ENCODE measurements at regions not wholly inside any gene's neighbourhood (a gene's known extent, or its start where the extent isn't known, plus 50 kb on each side); places are given as distances from the start of the nearest gene placed in this dataset.

- TF ChIP-seq, protein P1, sequence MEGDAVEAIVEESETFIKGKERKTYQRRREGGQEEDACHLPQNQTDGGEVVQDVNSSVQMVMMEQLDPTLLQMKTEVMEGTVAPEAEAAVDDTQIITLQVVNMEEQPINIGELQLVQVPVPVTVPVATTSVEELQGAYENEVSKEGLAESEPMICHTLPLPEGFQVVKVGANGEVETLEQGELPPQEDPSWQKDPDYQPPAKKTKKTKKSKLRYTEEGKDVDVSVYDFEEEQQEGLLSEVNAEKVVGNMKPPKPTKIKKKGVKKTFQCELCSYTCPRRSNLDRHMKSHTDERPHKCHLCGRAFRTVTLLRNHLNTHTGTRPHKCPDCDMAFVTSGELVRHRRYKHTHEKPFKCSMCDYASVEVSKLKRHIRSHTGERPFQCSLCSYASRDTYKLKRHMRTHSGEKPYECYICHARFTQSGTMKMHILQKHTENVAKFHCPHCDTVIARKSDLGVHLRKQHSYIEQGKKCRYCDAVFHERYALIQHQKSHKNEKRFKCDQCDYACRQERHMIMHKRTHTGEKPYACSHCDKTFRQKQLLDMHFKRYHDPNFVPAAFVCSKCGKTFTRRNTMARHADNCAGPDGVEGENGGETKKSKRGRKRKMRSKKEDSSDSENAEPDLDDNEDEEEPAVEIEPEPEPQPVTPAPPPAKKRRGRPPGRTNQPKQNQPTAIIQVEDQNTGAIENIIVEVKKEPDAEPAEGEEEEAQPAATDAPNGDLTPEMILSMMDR (IDR thresholded peaks at IDR 0.05): no peak
- TF ChIP-seq POLR2A (IDR thresholded peaks at IDR 0.05): no peak
- Histone ChIP-seq H3K9me3 (no peaks in the 10 kb centered on the region), H3K4me1 (no peaks in the 10 kb centered on the region), H3K36me3 (no peaks in the 10 kb centered on the region), H3K4me3 (replicated peaks in 1 of 3) (no peak overlapping the region), H3K27me3 (no peaks in the 10 kb centered on the region), H3K27ac (no peak overlapping the region)
- no peak for DNase-seq
- intact Hi-C loops (cut with DNase I): no loop called here
- WGBS, 2 donors: 88 to 91% methylated on average over 3 of the region's 3 CpGs
Observed at GRCh38 chr9:88059469-88059868, 78.8 kb downstream of the SPATA31C2 start.

DNA sequence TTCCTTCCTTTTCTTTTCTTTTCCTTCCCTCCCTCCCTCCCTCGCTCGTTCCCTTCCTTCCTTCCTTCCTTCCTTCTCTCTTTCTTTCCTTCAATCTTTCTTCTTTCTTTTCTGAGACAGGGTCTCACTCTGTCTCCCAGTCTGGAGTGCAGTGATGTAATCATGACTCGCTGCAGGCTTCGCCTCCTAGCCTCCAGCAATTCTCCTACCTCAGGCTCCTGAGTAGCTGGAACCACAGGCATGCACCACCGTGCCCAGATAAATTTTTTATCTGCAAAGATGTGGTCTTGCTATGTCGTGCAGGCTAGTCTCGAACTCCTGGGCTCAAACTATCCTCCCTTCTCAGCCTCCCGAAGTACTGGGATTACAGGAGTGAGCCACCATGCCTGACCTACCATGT, 81.4 kb downstream of the SPATA31C2 start:
- H3K4me1 ChIP-seq: no peaks in the 10 kb centered on the region
- no peaks in the 10 kb centered on the region for H3K9me3 ChIP-seq
- no peak for DNase-seq
- 89 to 91% methylated on average over 8 of the region's 8 CpGs for WGBS, 2 donors
- H3K27me3 ChIP-seq: no peaks in the 10 kb centered on the region
- intact Hi-C loops (cut with DNase I): no loop called here
- H3K4me3 ChIP-seq (replicated peaks in 1 of 3): no peak overlapping the region
- no peaks in the 10 kb centered on the region for H3K36me3 ChIP-seq
- TF ChIP-seq, protein P1 (IDR thresholded peaks at IDR 0.05): no peak
- TF ChIP-seq POLR2A (IDR thresholded peaks at IDR 0.05): no peak
- no peak overlapping the region for H3K27ac ChIP-seq

DNA sequence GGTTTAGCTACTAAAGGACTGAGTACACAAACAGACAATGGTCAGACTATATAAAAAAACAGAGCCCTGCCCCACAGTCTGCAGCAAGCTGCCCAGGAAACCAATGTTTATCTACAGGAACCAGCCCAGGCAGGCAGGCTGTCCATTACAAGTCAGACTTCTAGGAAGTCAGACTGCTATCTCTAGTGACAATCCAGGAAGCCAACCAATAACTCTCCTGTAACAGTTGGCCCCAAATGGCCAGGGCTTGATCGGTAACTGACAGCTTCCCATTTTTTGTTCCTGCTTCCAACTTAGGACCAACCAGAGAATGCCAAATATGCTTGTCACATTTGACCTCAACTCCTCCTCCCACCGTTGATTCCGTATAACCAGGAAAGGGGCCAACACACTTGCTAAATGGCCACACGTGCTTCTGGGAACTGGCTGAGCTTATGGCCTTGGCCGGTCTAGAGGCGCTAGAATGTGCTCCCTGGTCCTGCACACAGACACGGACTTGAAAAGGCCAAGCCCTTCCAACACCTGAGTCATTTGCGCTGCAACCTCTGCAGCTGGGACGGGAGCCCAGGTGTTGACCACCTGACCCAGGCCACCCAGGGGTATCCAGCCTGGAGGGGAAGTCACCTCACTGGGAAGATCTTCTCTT, 79.6 kb upstream of the CDK20 start:
- H3K36me3 ChIP-seq: no peaks in the 10 kb centered on the region
- WGBS, 2 donors: 80 to 91% methylated on average over 7 to 9 of the region's 9 CpGs
- no peak for DNase-seq
- H3K4me1 ChIP-seq: no peaks in the 10 kb centered on the region
- H3K9me3 ChIP-seq: no peaks in the 10 kb centered on the region
- intact Hi-C loops (cut with DNase I): no loop called here
- H3K27ac ChIP-seq: no peak overlapping the region
- H3K4me3 ChIP-seq (replicated peaks in 1 of 3): no peak overlapping the region
- TF ChIP-seq, protein P1 (IDR thresholded peaks at IDR 0.05): no peak
- no peak for TF ChIP-seq POLR2A (IDR thresholded peaks at IDR 0.05)
- no peaks in the 10 kb centered on the region for H3K27me3 ChIP-seq

DNA sequence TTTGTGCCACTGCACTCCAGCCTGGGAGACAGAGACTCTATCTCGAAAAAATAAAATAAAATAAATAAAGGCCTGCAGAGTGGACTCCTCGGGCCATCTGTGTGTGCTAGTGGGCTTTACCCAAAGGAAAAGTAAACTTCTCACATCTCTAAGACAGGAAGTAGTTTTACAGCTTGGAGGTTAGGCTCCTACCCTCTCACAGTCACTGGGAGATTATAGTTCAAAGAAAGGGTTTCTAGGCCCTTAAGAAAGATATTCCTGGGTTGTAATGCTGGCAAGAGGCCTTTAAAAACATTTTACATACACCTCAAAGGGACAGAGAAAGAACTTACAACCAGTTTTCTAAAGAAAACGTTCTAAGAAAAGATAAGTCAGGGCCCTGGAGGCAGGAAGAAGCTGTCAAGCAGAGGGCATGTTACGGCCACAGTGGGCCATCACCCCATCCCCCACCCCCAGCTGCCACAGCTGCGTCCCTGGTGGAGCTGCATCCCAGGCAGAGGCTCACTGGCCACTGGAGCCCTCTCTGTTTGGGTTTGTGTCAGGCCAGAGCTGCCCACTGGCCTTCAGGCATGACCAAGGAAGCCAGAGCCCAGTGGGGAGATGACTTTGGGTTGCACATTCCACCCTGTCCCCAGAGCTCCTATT, 78.1 kb upstream of the CDK20 start:
- no peaks in the 10 kb centered on the region for H3K27me3 ChIP-seq
- no peak for TF ChIP-seq POLR2A (IDR thresholded peaks at IDR 0.05)
- TF ChIP-seq, protein P1 (IDR thresholded peaks at IDR 0.05): no peak
- no peak overlapping the region for H3K27ac ChIP-seq
- H3K4me3 ChIP-seq (replicated peaks in 1 of 3): no peak overlapping the region
- no peak for DNase-seq
- intact Hi-C loops (cut with DNase I): no loop called here
- no peaks in the 10 kb centered on the region for H3K36me3 ChIP-seq
- no peaks in the 10 kb centered on the region for H3K9me3 ChIP-seq
- WGBS, 2 donors: 60 to 62% methylated on average over 5 of the region's 5 CpGs
- H3K4me1 ChIP-seq: no peaks in the 10 kb centered on the region

DNA sequence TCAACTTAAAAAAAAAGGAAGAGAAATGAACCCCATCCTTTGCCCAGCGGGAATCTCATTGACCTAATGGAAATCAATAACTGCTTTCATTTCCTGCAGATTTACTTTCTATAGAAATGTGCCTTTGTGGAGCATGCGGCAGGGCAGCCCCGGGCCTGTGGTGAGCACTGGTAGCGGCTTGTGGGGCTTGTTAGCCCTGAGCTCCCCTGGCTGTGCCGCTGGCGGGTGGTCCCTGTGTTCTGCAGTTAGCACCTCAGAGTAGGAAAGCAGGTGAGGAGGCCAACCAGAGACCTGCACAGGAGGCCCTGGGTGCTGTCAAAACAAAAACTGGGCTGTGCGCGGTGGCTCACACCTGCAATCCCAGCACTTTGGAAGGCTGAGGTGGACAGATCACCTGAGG, 76.8 kb upstream of the CDK20 start:
- no peak overlapping the region for H3K4me3 ChIP-seq (replicated peaks in 1 of 3)
- no peak overlapping the region for H3K27ac ChIP-seq
- no peaks in the 10 kb centered on the region for H3K9me3 ChIP-seq
- no peaks in the 10 kb centered on the region for H3K27me3 ChIP-seq
- no peak for DNase-seq
- intact Hi-C loops (cut with DNase I): no loop called here
- 88 to 94% methylated on average over 4 to 8 of the region's 8 CpGs for WGBS, 2 donors
- H3K36me3 ChIP-seq: no peaks in the 10 kb centered on the region
- H3K4me1 ChIP-seq: no peaks in the 10 kb centered on the region
- TF ChIP-seq POLR2A (IDR thresholded peaks at IDR 0.05): no peak
- TF ChIP-seq, protein P1 (IDR thresholded peaks at IDR 0.05): no peak

All from thyroid gland (tissue), 4 donors.